ENCODE measurements at regions not wholly inside any gene's neighbourhood (a gene's known extent, or its start where the extent isn't known, plus 50 kb on each side); places are given as distances from the start of the nearest gene placed in this dataset.

DNA sequence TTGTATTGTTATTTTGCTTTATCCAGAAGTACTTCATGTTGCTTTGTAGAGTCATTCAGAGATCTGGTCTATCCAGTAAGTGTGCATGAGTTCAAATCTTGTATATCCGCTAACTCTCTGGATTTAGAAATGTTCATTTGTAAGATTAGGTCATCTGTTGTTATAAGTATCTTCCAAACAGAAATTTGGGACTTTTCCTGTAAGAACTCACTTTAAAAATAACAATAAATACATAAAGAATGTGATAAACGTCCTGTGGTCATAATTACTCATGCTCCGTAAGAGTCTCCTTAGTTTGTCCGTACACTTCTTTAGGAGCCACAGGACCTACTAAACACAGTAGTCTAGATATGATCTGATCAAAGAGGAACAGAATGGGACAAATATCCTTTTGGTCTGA, 699.9 kb upstream of the SLC8A1 start:
- no peak for DNase-seq (ENCODE audit: low spot score)
- Histone ChIP-seq H3K27me3 (ENCODE audit: control insufficient read depth in 4 of 4, insufficient read depth in 4 of 4, low read length in 3 of 4) (no peaks in the 10 kb centered on the region), H3K4me3 (ENCODE audit: low read depth in 1 of 3, low read length in 3 of 3) (no peak overlapping the region), H3K9me3 (ENCODE audit: control insufficient read depth in 4 of 4, low read length in 3 of 4) (no peaks in the 10 kb centered on the region), H3K9ac (ENCODE audit: low read depth in 1 of 2, low read length in 2 of 2) (no peak overlapping the region), H3K27ac (ENCODE audit: low read depth in 1 of 2, low read length in 2 of 2) (no peak overlapping the region), H3K36me3 (ENCODE audit: control insufficient read depth in 4 of 4, insufficient read depth in 3 of 4, low read depth in 1 of 4, low read length in 3 of 4) (no peaks in the 10 kb centered on the region), H3K4me1 (ENCODE audit: control insufficient read depth in 4 of 4, insufficient read depth in 4 of 4, low read length in 3 of 4) (no peaks in the 10 kb centered on the region)
- 83% methylated on average over 4 of the region's 4 CpGs for WGBS
- TF ChIP-seq HNF4A (conservative IDR thresholded peaks at IDR 0.05), result no peak
- no peak for TF ChIP-seq SP1 (IDR thresholded peaks at IDR 0.05)
- no peak for TF ChIP-seq EGR1 (IDR thresholded peaks at IDR 0.05; ENCODE audit: low read depth in 2 of 2)
- TF ChIP-seq, protein P1, sequence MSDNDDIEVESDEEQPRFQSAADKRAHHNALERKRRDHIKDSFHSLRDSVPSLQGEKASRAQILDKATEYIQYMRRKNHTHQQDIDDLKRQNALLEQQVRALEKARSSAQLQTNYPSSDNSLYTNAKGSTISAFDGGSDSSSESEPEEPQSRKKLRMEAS (IDR thresholded peaks at IDR 0.05), result no peak
- no peak for TF ChIP-seq YY1 (IDR thresholded peaks at IDR 0.05)

DNA sequence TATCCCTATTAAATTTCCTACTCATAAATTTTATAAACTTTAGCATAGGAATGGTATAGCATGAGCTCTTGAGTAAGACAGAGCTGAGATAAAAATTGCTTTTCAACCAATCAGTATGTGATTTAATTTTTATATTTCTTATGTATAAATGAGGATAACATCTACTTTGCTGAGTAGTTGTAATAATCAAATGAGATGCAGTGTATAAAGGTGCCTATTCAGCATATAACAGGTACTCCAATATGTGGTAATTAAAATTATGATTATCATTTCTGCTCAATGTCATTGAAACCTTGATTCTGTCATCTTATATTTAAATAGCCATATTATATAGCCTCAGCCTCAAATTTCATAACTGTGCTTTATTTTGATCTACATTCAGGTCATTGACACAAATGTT, 700.4 kb upstream of the SLC8A1 start:
- H3K27ac ChIP-seq (ENCODE audit: low read depth in 1 of 2, low read length in 2 of 2), result no peak overlapping the region
- no peak overlapping the region for H3K9ac ChIP-seq (ENCODE audit: low read depth in 1 of 2, low read length in 2 of 2)
- DNase-seq (ENCODE audit: low spot score), result no peak
- H3K27me3 ChIP-seq (ENCODE audit: control insufficient read depth in 4 of 4, insufficient read depth in 4 of 4, low read length in 3 of 4), result no peaks in the 10 kb centered on the region
- H3K4me3 ChIP-seq (ENCODE audit: low read depth in 1 of 3, low read length in 3 of 3), result no peak overlapping the region
- H3K9me3 ChIP-seq (ENCODE audit: control insufficient read depth in 4 of 4, low read length in 3 of 4), result no peaks in the 10 kb centered on the region
- TF ChIP-seq TAF1 (conservative IDR thresholded peaks at IDR 0.05), result no peak
- TF ChIP-seq RAD21 (IDR thresholded peaks at IDR 0.05), result no peak
- TF ChIP-seq, protein P2, sequence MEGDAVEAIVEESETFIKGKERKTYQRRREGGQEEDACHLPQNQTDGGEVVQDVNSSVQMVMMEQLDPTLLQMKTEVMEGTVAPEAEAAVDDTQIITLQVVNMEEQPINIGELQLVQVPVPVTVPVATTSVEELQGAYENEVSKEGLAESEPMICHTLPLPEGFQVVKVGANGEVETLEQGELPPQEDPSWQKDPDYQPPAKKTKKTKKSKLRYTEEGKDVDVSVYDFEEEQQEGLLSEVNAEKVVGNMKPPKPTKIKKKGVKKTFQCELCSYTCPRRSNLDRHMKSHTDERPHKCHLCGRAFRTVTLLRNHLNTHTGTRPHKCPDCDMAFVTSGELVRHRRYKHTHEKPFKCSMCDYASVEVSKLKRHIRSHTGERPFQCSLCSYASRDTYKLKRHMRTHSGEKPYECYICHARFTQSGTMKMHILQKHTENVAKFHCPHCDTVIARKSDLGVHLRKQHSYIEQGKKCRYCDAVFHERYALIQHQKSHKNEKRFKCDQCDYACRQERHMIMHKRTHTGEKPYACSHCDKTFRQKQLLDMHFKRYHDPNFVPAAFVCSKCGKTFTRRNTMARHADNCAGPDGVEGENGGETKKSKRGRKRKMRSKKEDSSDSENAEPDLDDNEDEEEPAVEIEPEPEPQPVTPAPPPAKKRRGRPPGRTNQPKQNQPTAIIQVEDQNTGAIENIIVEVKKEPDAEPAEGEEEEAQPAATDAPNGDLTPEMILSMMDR (IDR thresholded peaks at IDR 0.05; ENCODE audit: low read depth, low read length, missing input control), result no peak
- TF ChIP-seq, protein P1 (IDR thresholded peaks at IDR 0.05), result no peak
- TF ChIP-seq EGR1 (IDR thresholded peaks at IDR 0.05; ENCODE audit: low read depth in 2 of 2), result no peak
- TF ChIP-seq YY1 (IDR thresholded peaks at IDR 0.05), result no peak
- TF ChIP-seq SP1 (IDR thresholded peaks at IDR 0.05), result no peak
- TF ChIP-seq, protein P3, sequence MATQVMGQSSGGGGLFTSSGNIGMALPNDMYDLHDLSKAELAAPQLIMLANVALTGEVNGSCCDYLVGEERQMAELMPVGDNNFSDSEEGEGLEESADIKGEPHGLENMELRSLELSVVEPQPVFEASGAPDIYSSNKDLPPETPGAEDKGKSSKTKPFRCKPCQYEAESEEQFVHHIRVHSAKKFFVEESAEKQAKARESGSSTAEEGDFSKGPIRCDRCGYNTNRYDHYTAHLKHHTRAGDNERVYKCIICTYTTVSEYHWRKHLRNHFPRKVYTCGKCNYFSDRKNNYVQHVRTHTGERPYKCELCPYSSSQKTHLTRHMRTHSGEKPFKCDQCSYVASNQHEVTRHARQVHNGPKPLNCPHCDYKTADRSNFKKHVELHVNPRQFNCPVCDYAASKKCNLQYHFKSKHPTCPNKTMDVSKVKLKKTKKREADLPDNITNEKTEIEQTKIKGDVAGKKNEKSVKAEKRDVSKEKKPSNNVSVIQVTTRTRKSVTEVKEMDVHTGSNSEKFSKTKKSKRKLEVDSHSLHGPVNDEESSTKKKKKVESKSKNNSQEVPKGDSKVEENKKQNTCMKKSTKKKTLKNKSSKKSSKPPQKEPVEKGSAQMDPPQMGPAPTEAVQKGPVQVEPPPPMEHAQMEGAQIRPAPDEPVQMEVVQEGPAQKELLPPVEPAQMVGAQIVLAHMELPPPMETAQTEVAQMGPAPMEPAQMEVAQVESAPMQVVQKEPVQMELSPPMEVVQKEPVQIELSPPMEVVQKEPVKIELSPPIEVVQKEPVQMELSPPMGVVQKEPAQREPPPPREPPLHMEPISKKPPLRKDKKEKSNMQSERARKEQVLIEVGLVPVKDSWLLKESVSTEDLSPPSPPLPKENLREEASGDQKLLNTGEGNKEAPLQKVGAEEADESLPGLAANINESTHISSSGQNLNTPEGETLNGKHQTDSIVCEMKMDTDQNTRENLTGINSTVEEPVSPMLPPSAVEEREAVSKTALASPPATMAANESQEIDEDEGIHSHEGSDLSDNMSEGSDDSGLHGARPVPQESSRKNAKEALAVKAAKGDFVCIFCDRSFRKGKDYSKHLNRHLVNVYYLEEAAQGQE (IDR thresholded peaks at IDR 0.05), result no peak
- TF ChIP-seq FOXA2 (IDR thresholded peaks at IDR 0.05), result no peak
- TF ChIP-seq HNF4G (IDR thresholded peaks at IDR 0.05), result no peak
- TF ChIP-seq, protein P4, sequence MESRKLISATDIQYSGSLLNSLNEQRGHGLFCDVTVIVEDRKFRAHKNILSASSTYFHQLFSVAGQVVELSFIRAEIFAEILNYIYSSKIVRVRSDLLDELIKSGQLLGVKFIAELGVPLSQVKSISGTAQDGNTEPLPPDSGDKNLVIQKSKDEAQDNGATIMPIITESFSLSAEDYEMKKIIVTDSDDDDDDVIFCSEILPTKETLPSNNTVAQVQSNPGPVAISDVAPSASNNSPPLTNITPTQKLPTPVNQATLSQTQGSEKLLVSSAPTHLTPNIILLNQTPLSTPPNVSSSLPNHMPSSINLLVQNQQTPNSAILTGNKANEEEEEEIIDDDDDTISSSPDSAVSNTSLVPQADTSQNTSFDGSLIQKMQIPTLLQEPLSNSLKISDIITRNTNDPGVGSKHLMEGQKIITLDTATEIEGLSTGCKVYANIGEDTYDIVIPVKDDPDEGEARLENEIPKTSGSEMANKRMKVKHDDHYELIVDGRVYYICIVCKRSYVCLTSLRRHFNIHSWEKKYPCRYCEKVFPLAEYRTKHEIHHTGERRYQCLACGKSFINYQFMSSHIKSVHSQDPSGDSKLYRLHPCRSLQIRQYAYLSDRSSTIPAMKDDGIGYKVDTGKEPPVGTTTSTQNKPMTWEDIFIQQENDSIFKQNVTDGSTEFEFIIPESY (IDR thresholded peaks at IDR 0.05), result no peak
- TF ChIP-seq JUND (IDR thresholded peaks at IDR 0.05), result no peak
- no peaks in the 10 kb centered on the region for H3K36me3 ChIP-seq (ENCODE audit: control insufficient read depth in 4 of 4, insufficient read depth in 3 of 4, low read depth in 1 of 4, low read length in 3 of 4)
- no peaks in the 10 kb centered on the region for H3K4me1 ChIP-seq (ENCODE audit: control insufficient read depth in 4 of 4, insufficient read depth in 4 of 4, low read length in 3 of 4)
